Colonic mucosa (tissue), 4 donors: ENCODE measurements at regions not wholly inside any gene's neighbourhood (a gene's known extent, or its start where the extent isn't known, plus 50 kb on each side); places are given as distances from the start of the nearest gene placed in this dataset.

ENCODE experiments used
- DNase-seq: peaks from one replicate; pipeline ENCODE4 v3.0.0-alpha.2; 2020
- H3K27ac ChIP-seq: fragments of 200-600 bp; one replicate; pipeline ENCODE4 v1.8.0; 2021
- H3K27me3 ChIP-seq: fragments of 200-600 bp; one replicate; pipeline ENCODE4 v1.8.0; 2021
- H3K36me3 ChIP-seq: fragments of 200-600 bp; one replicate; pipeline ENCODE4 v1.8.0; 2021
- H3K4me1 ChIP-seq: fragments of 200-600 bp; one replicate; pipeline ENCODE4 v1.8.0; 2021; ENCODE audit warnings: mild to moderate bottlenecking
- H3K4me3 ChIP-seq: fragments of 200-600 bp; one replicate; pipeline ENCODE4 v1.8.0; 2021
- H3K9ac ChIP-seq, 2 donors: one replicate each; pipeline ENCODE4 v1.7.0; 2013; ENCODE audit warnings: control low read depth in 2 of 2, low read depth in 2 of 2, low read length in 2 of 2
- H3K9me3 ChIP-seq: fragments of 200-600 bp; one replicate; pipeline ENCODE4 v1.8.0; 2021
- CTCF ChIP-seq: fragments of 200-600 bp; IDR thresholded peaks from one replicate; pipeline ENCODE4 v1.8.0; 2022; ENCODE audit warnings: antibody characterized with exemption, mild to moderate bottlenecking
- intact Hi-C: fragments of 100-400 bp; cut with DNase I; formaldehyde crosslinking; loops from one replicate; pipeline ENCODE4 v1.14.1; 2022
- donor health status: healthy.
- donor health status: DM: no; HTN: no; CAD: no.
- donor health status: DM: no; HTN: no; CAD: no.

DNA sequence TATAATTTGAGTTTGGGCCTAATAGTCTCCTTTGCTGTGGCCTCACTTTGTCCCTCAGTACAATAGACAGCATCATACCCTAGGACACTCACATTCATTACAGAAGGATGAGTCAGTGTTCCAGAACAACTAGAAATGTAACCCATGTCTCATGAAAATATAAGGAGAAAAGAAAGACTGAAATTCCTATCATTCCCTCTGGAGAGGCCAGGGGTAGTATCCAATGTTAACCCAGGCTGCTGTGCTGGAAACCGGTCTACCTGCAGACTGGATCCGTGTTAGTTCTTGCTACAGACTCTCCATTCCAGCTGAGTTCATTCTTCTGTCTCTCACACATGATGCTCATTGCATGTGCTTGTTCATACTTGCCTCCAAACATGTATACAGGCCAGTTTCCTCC lies 75.8 kb upstream of the HOXC13 start:
- Histone ChIP-seq H3K27me3 (no peaks in the 10 kb centered on the region), H3K36me3 (no peaks in the 10 kb centered on the region), H3K27ac (no peak overlapping the region), H3K4me3 (no peak overlapping the region), H3K4me1 (no peaks in the 10 kb centered on the region), H3K9ac (no peak overlapping the region), H3K9me3 (no peaks in the 10 kb centered on the region)
- intact Hi-C loops: no loop called here
- no peak for TF ChIP-seq CTCF
- no peak for DNase-seq

DNA sequence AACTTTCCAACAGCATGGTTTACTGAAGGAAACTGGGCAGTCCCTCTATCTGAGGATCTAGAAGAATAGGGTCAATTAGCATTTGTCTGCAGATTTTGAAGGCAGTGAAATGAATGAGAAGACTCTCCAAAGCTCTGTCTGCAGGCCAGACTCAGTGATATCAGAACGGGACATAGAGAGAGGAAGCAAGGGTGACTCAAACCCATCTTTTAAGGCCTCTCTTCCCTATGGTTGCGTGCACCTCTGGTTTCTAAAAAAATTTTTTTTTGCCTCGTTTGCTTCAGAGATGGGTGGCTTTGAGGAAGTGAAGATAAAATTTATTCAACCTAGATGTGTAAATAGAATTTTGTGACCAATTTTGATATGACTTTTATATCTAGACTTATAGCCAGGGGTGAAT lies 71.9 kb upstream of the HOXC13 start:
- intact Hi-C loops: no loop called here
- Histone ChIP-seq H3K9me3 (no peaks in the 10 kb centered on the region), H3K9ac (no peak overlapping the region), H3K4me3 (no peak overlapping the region), H3K36me3 (no peaks in the 10 kb centered on the region), H3K27ac (no peak overlapping the region), H3K4me1 (no peaks in the 10 kb centered on the region), H3K27me3 (no peaks in the 10 kb centered on the region)
- no peak for TF ChIP-seq CTCF
- DNase-seq: no peak

- Histone ChIP-seq H3K9ac (no peak overlapping the region), H3K36me3 (no peaks in the 10 kb centered on the region), H3K4me1 (no peaks in the 10 kb centered on the region), H3K9me3 (no peaks in the 10 kb centered on the region), H3K4me3 (no peak overlapping the region), H3K27ac (no peak overlapping the region), H3K27me3 (no peaks in the 10 kb centered on the region)
- DNase-seq: no peak
- TF ChIP-seq CTCF: no peak
- intact Hi-C loops: no loop called here
These were observed 71.2 kb upstream of the HOXC13 start for GRCh38 chr12:53867216-53868012.

DNA sequence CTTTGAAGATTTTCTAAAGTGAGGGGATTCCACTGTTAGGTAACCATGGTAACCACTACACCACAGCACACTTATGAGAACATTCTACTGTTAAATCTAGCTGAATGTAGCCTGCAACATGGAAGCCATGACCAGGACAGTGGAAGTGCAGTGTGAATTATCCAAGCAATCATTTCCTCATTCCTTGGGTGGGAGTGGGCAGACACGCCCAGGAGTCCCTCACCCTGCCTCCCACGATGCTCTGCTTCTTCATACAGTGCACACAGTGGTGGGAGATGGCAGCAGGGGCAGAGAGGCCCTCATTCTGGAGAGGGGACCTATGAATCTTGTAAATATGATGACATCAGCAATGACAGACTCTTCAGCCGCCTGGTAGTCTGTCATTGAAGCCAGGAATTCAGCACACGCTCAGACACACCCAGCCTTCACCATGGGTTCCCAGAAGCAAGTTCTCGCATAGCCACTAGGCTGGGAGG lies 70.1 kb upstream of the HOXC13 start:
- H3K9ac ChIP-seq: no peak overlapping the region
- TF ChIP-seq CTCF: no peak
- no peak overlapping the region for H3K4me3 ChIP-seq
- H3K36me3 ChIP-seq: no peaks in the 10 kb centered on the region
- no peaks in the 10 kb centered on the region for H3K27me3 ChIP-seq
- no peak overlapping the region for H3K27ac ChIP-seq
- H3K9me3 ChIP-seq: no peaks in the 10 kb centered on the region
- no peaks in the 10 kb centered on the region for H3K4me1 ChIP-seq
- no peak for DNase-seq
- intact Hi-C loops: no loop called here

DNA sequence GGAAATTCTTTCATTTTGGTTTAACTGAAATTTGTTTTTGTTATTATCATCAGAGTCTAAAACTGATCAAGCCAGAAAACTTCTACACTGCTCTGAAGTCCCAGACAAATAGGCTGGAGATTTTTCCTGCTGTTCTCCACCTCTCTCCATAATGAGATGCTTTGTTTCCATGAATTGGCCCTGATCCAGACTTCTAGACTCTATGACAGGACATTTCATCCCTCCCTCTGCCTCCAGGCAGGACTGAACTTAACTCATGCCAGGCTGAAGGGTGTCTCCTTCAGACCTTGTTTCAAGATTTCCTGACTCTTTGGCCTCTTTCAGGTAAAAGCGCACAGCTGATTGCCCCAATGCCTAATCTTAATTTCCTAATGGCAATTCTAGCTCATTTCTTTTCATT lies 69.1 kb upstream of the HOXC13 start:
- Histone ChIP-seq H3K27me3 (no peaks in the 10 kb centered on the region), H3K4me3 (no peak overlapping the region), H3K36me3 (no peaks in the 10 kb centered on the region), H3K9me3 (no peaks in the 10 kb centered on the region), H3K4me1 (no peaks in the 10 kb centered on the region), H3K9ac (no peak overlapping the region), H3K27ac (no peak overlapping the region)
- no peak for TF ChIP-seq CTCF
- no peak for DNase-seq
- intact Hi-C loops: no loop called here
